ENCODE measurements at regions not wholly inside any gene's neighbourhood (a gene's known extent, or its start where the extent isn't known, plus 50 kb on each side); places are given as distances from the start of the nearest gene placed in this dataset.

- no peaks in the 10 kb centered on the region for H3F3A ChIP-seq (ENCODE audit: insufficient read depth, low read depth)
- no peak overlapping the region for H3K4me3 ChIP-seq
- no TSS peak for BruUV-seq (replicated peaks)
- no peaks in the 10 kb centered on the region for H3K4me1 ChIP-seq (replicated peaks; ENCODE audit: insufficient read depth)
- ChIA-PET POLR2A (ENCODE audit: unreplicated experiment) (interaction anchor here (0.6 kb wide), 1 partner anchor 95 kb away, joined by 3 read pairs; no protein-coding TSS in a partner anchor), CTCF (no interaction called here)
- no peak overlapping the region for H3K4me2 ChIP-seq
- H3K27me3 ChIP-seq (ENCODE audit: insufficient read depth, low read depth) = peaks cover 62% of the 10 kb centered on the region
- H3K36me3 ChIP-seq (ENCODE audit: low read depth) = no peaks in the 10 kb centered on the region
- H3K9me2 ChIP-seq (ENCODE audit: insufficient read depth) = no peaks in the 10 kb centered on the region
- no peaks in the 10 kb centered on the region for H4K20me1 ChIP-seq (ENCODE audit: insufficient read depth)
- no peaks in the 10 kb centered on the region for H3K79me2 ChIP-seq (ENCODE audit: low read depth)
- intact Hi-C loops (cut with micrococcal nuclease; ENCODE audit: unreplicated experiment) = no loop called here
- no peak for TF ChIP-seq CTCF (conservative IDR thresholded peaks at IDR 0.05)
- no peak for TF ChIP-seq EZH2 (IDR thresholded peaks at IDR 0.05; ENCODE audit: low read depth)
- no peaks in the 10 kb centered on the region for H3K9me3 ChIP-seq (ENCODE audit: insufficient read depth, low read depth)
- no peak for DNase-seq
- no peak overlapping the region for H3K27ac ChIP-seq
- no peak overlapping the region for H2AFZ ChIP-seq
Observed at GRCh38 chr3:124448954-124449353, 281.3 kb upstream of the UMPS start.

GRCh38 chr3:124450366-124450765 is 279.9 kb upstream of the UMPS start:
- H3K4me2 ChIP-seq = no peak overlapping the region
- peaks cover 74% of the 10 kb centered on the region for H3K27me3 ChIP-seq (ENCODE audit: insufficient read depth, low read depth)
- intact Hi-C loops (cut with micrococcal nuclease; ENCODE audit: unreplicated experiment) = no loop called here
- H4K20me1 ChIP-seq (ENCODE audit: insufficient read depth) = no peaks in the 10 kb centered on the region
- no peak overlapping the region for H3K27ac ChIP-seq
- no peak overlapping the region for H3K4me3 ChIP-seq
- CTCF ChIA-PET = no interaction called here
- no peaks in the 10 kb centered on the region for H3K4me1 ChIP-seq (replicated peaks; ENCODE audit: insufficient read depth)
- no peak overlapping the region for H2AFZ ChIP-seq
- H3F3A ChIP-seq (ENCODE audit: insufficient read depth, low read depth) = no peaks in the 10 kb centered on the region
- no peak for DNase-seq
- no peaks in the 10 kb centered on the region for H3K79me2 ChIP-seq (ENCODE audit: low read depth)
- no peaks in the 10 kb centered on the region; the same call in 1 of the 2 replicates for H3K9me2 ChIP-seq (ENCODE audit: insufficient read depth)
- no peaks in the 10 kb centered on the region for H3K36me3 ChIP-seq (ENCODE audit: low read depth)
- POLR2A ChIA-PET (ENCODE audit: unreplicated experiment) = no interaction called here
- BruUV-seq (replicated peaks) = no TSS peak
- H3K9me3 ChIP-seq (ENCODE audit: insufficient read depth, low read depth) = no peaks in the 10 kb centered on the region
- TF ChIP-seq CTCF (conservative IDR thresholded peaks at IDR 0.05) = no peak

- no peak for DNase-seq
- Histone ChIP-seq H3K27me3 (ENCODE audit: insufficient read depth, low read depth) (peaks cover 74% of the 10 kb centered on the region), H3K4me2 (no peak overlapping the region), H3K36me3 (ENCODE audit: low read depth) (no peaks in the 10 kb centered on the region), H3K9me3 (ENCODE audit: insufficient read depth, low read depth) (no peaks in the 10 kb centered on the region), H3K9me2 (ENCODE audit: insufficient read depth) (no peaks in the 10 kb centered on the region; the same call in 1 of the 2 replicates), H3K79me2 (ENCODE audit: low read depth) (no peaks in the 10 kb centered on the region), H2AFZ (no peak overlapping the region), H3F3A (ENCODE audit: insufficient read depth, low read depth) (no peaks in the 10 kb centered on the region), H3K4me3 (no peak overlapping the region), H3K4me1 (replicated peaks; ENCODE audit: insufficient read depth) (no peaks in the 10 kb centered on the region), H4K20me1 (ENCODE audit: insufficient read depth) (no peaks in the 10 kb centered on the region), H3K27ac (no peak overlapping the region)
- CTCF ChIA-PET = no interaction called here
- TF ChIP-seq EZH2 (IDR thresholded peaks at IDR 0.05; ENCODE audit: low read depth) (no peak), CTCF (conservative IDR thresholded peaks at IDR 0.05) (no peak)
- intact Hi-C loops (cut with micrococcal nuclease; ENCODE audit: unreplicated experiment) = no loop called here
- POLR2A ChIA-PET (ENCODE audit: unreplicated experiment) = no interaction called here
- no TSS peak for BruUV-seq (replicated peaks)
Observed at GRCh38 chr3:124451630-124452317, 278.5 kb upstream of the UMPS start.
